HG03196 (cell line): ENCODE measurements at regions not wholly inside any gene's neighbourhood (a gene's known extent, or its start where the extent isn't known, plus 50 kb on each side); places are given as distances from the start of the nearest gene placed in this dataset.

Experiments used
- ATAC-seq: cut with Tn5 transposase; IDR thresholded peaks from one replicate; pipeline ENCODE4 v1.9.1; 2021; ENCODE audit not compliant: unreplicated experiment

GRCh38 chr22:49095366-49095765, 732.3 kb downstream of the BRD1 start:
- no peak for ATAC-seq

GRCh38 chr22:49094858-49095257, 732.8 kb downstream of the BRD1 start:
- ATAC-seq = no peak

- ATAC-seq = no peak
Observed at GRCh38 chr22:49094151-49094550, 733.5 kb downstream of the BRD1 start.

GRCh38 chr22:49093192-49093880, 734.3 kb downstream of the BRD1 start:
- no peak for ATAC-seq

- ATAC-seq = no peak
Observed at GRCh38 chr22:49092716-49093115, 735.0 kb downstream of the BRD1 start.

GRCh38 chr22:49091917-49092545, 735.6 kb downstream of the BRD1 start:
- no peak for ATAC-seq

- ATAC-seq = no peak
Observed at GRCh38 chr22:49091451-49091850, 736.2 kb downstream of the BRD1 start.

- ATAC-seq = no peak
Observed at GRCh38 chr22:49090853-49091135, 736.9 kb downstream of the BRD1 start.

GRCh38 chr22:49090061-49090852, 737.4 kb downstream of the BRD1 start:
- no peak for ATAC-seq

- no peak for ATAC-seq
Observed at GRCh38 chr22:49088801-49089791, 738.6 kb downstream of the BRD1 start.

GRCh38 chr22:49087716-49088601, 739.7 kb downstream of the BRD1 start:
- no peak for ATAC-seq

GRCh38 chr22:49087198-49087597, 740.5 kb downstream of the BRD1 start:
- ATAC-seq = no peak

- no peak for ATAC-seq
Observed at GRCh38 chr22:49086606-49087157, 741.0 kb downstream of the BRD1 start.

GRCh38 chr22:49086181-49086580, 741.5 kb downstream of the BRD1 start:
- no peak for ATAC-seq

GRCh38 chr22:49084206-49084605, 743.5 kb downstream of the BRD1 start:
- ATAC-seq = no peak

GRCh38 chr22:49083607-49084006, 744.1 kb downstream of the BRD1 start:
- no peak for ATAC-seq

GRCh38 chr22:49082451-49082850, 745.2 kb downstream of the BRD1 start:
- ATAC-seq = no peak

GRCh38 chr22:49081926-49082325, 745.7 kb downstream of the BRD1 start:
- ATAC-seq = no peak

- ATAC-seq = no peak
Observed at GRCh38 chr22:49081261-49081666, 746.4 kb downstream of the BRD1 start.

GRCh38 chr22:49080631-49081030, 747.0 kb downstream of the BRD1 start:
- no peak for ATAC-seq
